ENCODE measurements at regions not wholly inside any gene's neighbourhood (a gene's known extent, or its start where the extent isn't known, plus 50 kb on each side); places are given as distances from the start of the nearest gene placed in this dataset.

GRCh38 chr20:16953858-16954257 is 205.7 kb downstream of the OTOR start:
- Histone ChIP-seq H3K4me3 (ENCODE audit: low read length) (no peak overlapping the region), H2AFZ (ENCODE audit: low read depth, low read length) (no peak overlapping the region), H3K79me2 (replicated peaks; ENCODE audit: insufficient read depth, low read length) (no peaks in the 10 kb centered on the region), H3K4me2 (ENCODE audit: low read length) (no peak overlapping the region), H3K9ac (ENCODE audit: low read length) (peak overlapping the region; percentile 40), H3K9me2 (ENCODE audit: insufficient read depth, low read length) (no peaks in the 10 kb centered on the region), H3K27me3 (ENCODE audit: insufficient read depth, low read depth, low read length) (no peaks in the 10 kb centered on the region), H3K9me3 (ENCODE audit: low read length) (peaks cover 6% of the 10 kb centered on the region), H3F3A (ENCODE audit: insufficient read depth, low read length, poor library complexity, severe bottlenecking) (no peaks in the 10 kb centered on the region), H3K27ac (ENCODE audit: low read length) (peak overlapping the region; percentile 87), H4K20me1 (ENCODE audit: insufficient read depth) (no peaks in the 10 kb centered on the region), H3K36me3 (ENCODE audit: insufficient read depth, low read length) (no peaks in the 10 kb centered on the region)
- TF ChIP-seq EZH2 (IDR thresholded peaks at IDR 0.05; ENCODE audit: borderline replicate concordance, insufficient read depth, low read length, poor library complexity, severe bottlenecking), result no peak
- TF ChIP-seq EP300 (conservative IDR thresholded peaks at IDR 0.05; ENCODE audit: poor library complexity, severe bottlenecking), result no peak
- TF ChIP-seq RAD21 (conservative IDR thresholded peaks at IDR 0.05), result no peak
- no peak for TF ChIP-seq TAF1 (IDR thresholded peaks at IDR 0.05; ENCODE audit: low read depth)
- TF ChIP-seq POLR2AphosphoS5 (IDR thresholded peaks at IDR 0.05), result no peak
- TF ChIP-seq CTCF (IDR thresholded peaks at IDR 0.05; ENCODE audit: poor library complexity, severe bottlenecking), result no peak
- no peak for TF ChIP-seq REST (IDR thresholded peaks at IDR 0.05; ENCODE audit: borderline replicate concordance)
- no peak for TF ChIP-seq MXI1 (conservative IDR thresholded peaks at IDR 0.05; ENCODE audit: poor library complexity, severe bottlenecking)
- no peak for TF ChIP-seq SMC3 (conservative IDR thresholded peaks at IDR 0.05; ENCODE audit: poor library complexity)

GRCh38 chr20:16955462-16955861 is 207.3 kb downstream of the OTOR start:
- H3K9me2 ChIP-seq (ENCODE audit: insufficient read depth, low read length), result no peaks in the 10 kb centered on the region
- H3K4me2 ChIP-seq (ENCODE audit: low read length), result no peak overlapping the region
- no peak overlapping the region for H2AFZ ChIP-seq (ENCODE audit: low read depth, low read length)
- no peaks in the 10 kb centered on the region for H3K79me2 ChIP-seq (replicated peaks; ENCODE audit: insufficient read depth, low read length)
- H3F3A ChIP-seq (ENCODE audit: insufficient read depth, low read length, poor library complexity, severe bottlenecking), result no peaks in the 10 kb centered on the region
- no peak overlapping the region for H3K4me3 ChIP-seq (ENCODE audit: low read length)
- H3K9me3 ChIP-seq (ENCODE audit: low read length), result no peaks in the 10 kb centered on the region
- no peak overlapping the region for H3K27ac ChIP-seq (ENCODE audit: low read length)
- TF ChIP-seq SMC3 (conservative IDR thresholded peaks at IDR 0.05; ENCODE audit: poor library complexity) (no peak), RAD21 (conservative IDR thresholded peaks at IDR 0.05) (no peak)
- H3K9ac ChIP-seq (ENCODE audit: low read length), result no peak overlapping the region
- H4K20me1 ChIP-seq (ENCODE audit: insufficient read depth), result no peaks in the 10 kb centered on the region
- no peaks in the 10 kb centered on the region for H3K36me3 ChIP-seq (ENCODE audit: insufficient read depth, low read length)
- H3K27me3 ChIP-seq (ENCODE audit: insufficient read depth, low read depth, low read length), result no peaks in the 10 kb centered on the region

DNA sequence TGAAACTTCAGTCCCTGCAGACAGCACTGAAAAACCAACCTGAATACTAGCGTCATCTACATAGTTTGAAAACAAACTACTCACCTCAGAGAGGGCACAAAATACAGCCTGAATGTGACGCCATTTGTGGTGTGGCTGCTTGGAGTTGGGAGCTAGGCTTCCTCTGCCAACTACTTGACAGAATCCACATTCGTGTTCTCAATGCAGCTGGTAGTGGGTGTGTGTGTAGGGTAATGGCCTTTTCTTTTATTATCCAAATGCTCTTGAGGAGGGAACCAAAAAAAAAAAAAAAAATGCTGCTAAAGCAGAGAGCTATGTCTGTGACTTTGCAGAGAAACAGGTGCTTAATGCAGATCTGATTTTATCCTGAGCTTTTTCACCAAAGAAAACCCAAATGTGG is 207.8 kb downstream of the OTOR start:
- Histone ChIP-seq H3K27ac (ENCODE audit: low read length) (no peak overlapping the region), H3K9ac (ENCODE audit: low read length) (no peak overlapping the region), H3K4me2 (ENCODE audit: low read length) (no peak overlapping the region), H3K36me3 (ENCODE audit: insufficient read depth, low read length) (no peaks in the 10 kb centered on the region), H3K27me3 (ENCODE audit: insufficient read depth, low read depth, low read length) (no peaks in the 10 kb centered on the region), H3K9me3 (ENCODE audit: low read length) (no peaks in the 10 kb centered on the region), H3K9me2 (ENCODE audit: insufficient read depth, low read length) (no peaks in the 10 kb centered on the region), H3K79me2 (replicated peaks; ENCODE audit: insufficient read depth, low read length) (no peaks in the 10 kb centered on the region), H3F3A (ENCODE audit: insufficient read depth, low read length, poor library complexity, severe bottlenecking) (no peaks in the 10 kb centered on the region), H2AFZ (ENCODE audit: low read depth, low read length) (no peak overlapping the region), H4K20me1 (ENCODE audit: insufficient read depth) (no peaks in the 10 kb centered on the region), H3K4me3 (ENCODE audit: low read length) (no peak overlapping the region)
- TF ChIP-seq TAF1 (IDR thresholded peaks at IDR 0.05; ENCODE audit: low read depth) (no peak), REST (IDR thresholded peaks at IDR 0.05; ENCODE audit: borderline replicate concordance) (no peak), EP300 (conservative IDR thresholded peaks at IDR 0.05; ENCODE audit: poor library complexity, severe bottlenecking) (no peak), RAD21 (conservative IDR thresholded peaks at IDR 0.05) (no peak), POLR2AphosphoS5 (IDR thresholded peaks at IDR 0.05) (no peak), MXI1 (conservative IDR thresholded peaks at IDR 0.05; ENCODE audit: poor library complexity, severe bottlenecking) (no peak), EZH2 (IDR thresholded peaks at IDR 0.05; ENCODE audit: borderline replicate concordance, insufficient read depth, low read length, poor library complexity, severe bottlenecking) (no peak), SMC3 (conservative IDR thresholded peaks at IDR 0.05; ENCODE audit: poor library complexity) (no peak), CTCF (IDR thresholded peaks at IDR 0.05; ENCODE audit: poor library complexity, severe bottlenecking) (no peak)
